ENCODE measurements at regions not wholly inside any gene's neighbourhood (a gene's known extent, or its start where the extent isn't known, plus 50 kb on each side); places are given as distances from the start of the nearest gene placed in this dataset.

GRCh38 chr10:34028936-34029335 lies 694.5 kb upstream of the NRP1 start:
- no peak for DNase-seq (ENCODE audit: low read depth)
- no peak overlapping the region for H3K4me3 ChIP-seq (ENCODE audit: low read depth, low read length)
- no peak for TF ChIP-seq CTCF (IDR thresholded peaks at IDR 0.05; ENCODE audit: insufficient read depth, low read length)

GRCh38 chr10:34024693-34025425 lies 690.4 kb upstream of the NRP1 start:
- TF ChIP-seq CTCF (IDR thresholded peaks at IDR 0.05; ENCODE audit: insufficient read depth, low read length) = no peak
- DNase-seq (ENCODE audit: low read depth) = no peak
- H3K4me3 ChIP-seq (ENCODE audit: low read depth, low read length) = no peak overlapping the region

GRCh38 chr10:34024282-34024681 lies 689.8 kb upstream of the NRP1 start:
- no peak overlapping the region for H3K4me3 ChIP-seq (ENCODE audit: low read depth, low read length)
- no peak for DNase-seq (ENCODE audit: low read depth)
- no peak for TF ChIP-seq CTCF (IDR thresholded peaks at IDR 0.05; ENCODE audit: insufficient read depth, low read length)

GRCh38 chr10:34022195-34022594 lies 687.7 kb upstream of the NRP1 start:
- H3K4me3 ChIP-seq (ENCODE audit: low read depth, low read length) = no peak overlapping the region
- DNase-seq (ENCODE audit: low read depth) = no peak
- TF ChIP-seq CTCF (IDR thresholded peaks at IDR 0.05; ENCODE audit: insufficient read depth, low read length) = no peak

- no peak for TF ChIP-seq CTCF (IDR thresholded peaks at IDR 0.05; ENCODE audit: insufficient read depth, low read length)
- H3K4me3 ChIP-seq (ENCODE audit: low read depth, low read length) = no peak overlapping the region
- no peak for DNase-seq (ENCODE audit: low read depth)
Measured at GRCh38 chr10:34018784-34019183, 684.3 kb upstream of the NRP1 start.

GRCh38 chr10:34018129-34018528 lies 683.7 kb upstream of the NRP1 start:
- H3K4me3 ChIP-seq (ENCODE audit: low read depth, low read length) = no peak overlapping the region
- TF ChIP-seq CTCF (IDR thresholded peaks at IDR 0.05; ENCODE audit: insufficient read depth, low read length) = no peak
- no peak for DNase-seq (ENCODE audit: low read depth)

GRCh38 chr10:34017281-34017680 lies 682.8 kb upstream of the NRP1 start:
- no peak overlapping the region for H3K4me3 ChIP-seq (ENCODE audit: low read depth, low read length)
- DNase-seq (ENCODE audit: low read depth) = no peak
- TF ChIP-seq CTCF (IDR thresholded peaks at IDR 0.05; ENCODE audit: insufficient read depth, low read length) = no peak
